ENCODE measurements at regions not wholly inside any gene's neighbourhood (a gene's known extent, or its start where the extent isn't known, plus 50 kb on each side); places are given as distances from the start of the nearest gene placed in this dataset.
A peak's percentile ranks its signal among the peaks of the same experiment; 100 is the strongest.

DNA sequence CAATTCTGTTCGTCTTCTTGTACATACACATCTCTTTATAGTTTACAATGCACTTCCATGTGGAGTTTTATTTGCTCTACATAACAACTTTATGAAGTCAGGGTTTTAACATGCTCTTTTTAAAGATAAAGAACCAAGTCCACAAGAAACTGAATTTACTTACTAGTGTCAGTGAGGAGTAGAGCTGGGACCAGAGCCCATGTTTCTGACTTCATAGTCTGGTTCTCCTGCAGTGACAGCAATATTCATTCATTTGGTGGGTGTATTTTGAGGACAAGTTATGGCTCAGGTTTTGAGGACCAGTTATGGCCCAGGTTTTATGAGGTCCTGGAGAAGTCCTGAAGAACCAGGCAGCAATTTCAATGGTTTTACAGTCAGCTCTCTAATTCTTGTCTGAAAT lies 481.9 kb upstream of the TNC start:
- Mint-ChIP-seq H3K4me3 (no peak overlapping the region), H3K36me3 (no peaks in the 10 kb centered on the region), H3K27ac (no peak overlapping the region), H3K27me3 (peaks cover 26% of the 10 kb centered on the region), H3K9me3 (no peaks in the 10 kb centered on the region), H3K4me1 (no peaks in the 10 kb centered on the region)
- no peak for ATAC-seq

DNA sequence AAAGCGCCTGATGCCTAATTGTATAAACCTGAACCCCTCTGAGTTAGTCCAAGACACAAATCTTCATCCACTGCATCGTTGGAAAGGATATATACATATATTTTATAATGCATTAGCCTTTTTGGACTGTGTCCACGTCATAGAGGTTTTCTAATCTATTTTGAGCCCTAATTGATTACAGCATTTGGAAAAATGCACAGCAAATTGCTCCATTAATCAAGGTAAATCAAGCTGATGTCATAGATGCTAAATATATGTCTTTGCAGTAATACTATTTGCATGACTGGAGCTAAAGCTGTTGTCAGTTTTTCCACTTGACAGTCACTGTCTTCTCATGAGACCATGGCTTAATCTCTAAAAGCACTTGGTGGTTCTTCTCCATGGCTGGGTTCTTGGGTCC lies 483.5 kb upstream of the TNC start:
- H3K9me3 Mint-ChIP-seq, result no peaks in the 10 kb centered on the region
- H3K4me3 Mint-ChIP-seq, result no peak overlapping the region
- peaks cover 11% of the 10 kb centered on the region for H3K27me3 Mint-ChIP-seq
- ATAC-seq, result no peak
- H3K36me3 Mint-ChIP-seq, result no peaks in the 10 kb centered on the region
- no peaks in the 10 kb centered on the region for H3K4me1 Mint-ChIP-seq
- H3K27ac Mint-ChIP-seq, result no peak overlapping the region

DNA sequence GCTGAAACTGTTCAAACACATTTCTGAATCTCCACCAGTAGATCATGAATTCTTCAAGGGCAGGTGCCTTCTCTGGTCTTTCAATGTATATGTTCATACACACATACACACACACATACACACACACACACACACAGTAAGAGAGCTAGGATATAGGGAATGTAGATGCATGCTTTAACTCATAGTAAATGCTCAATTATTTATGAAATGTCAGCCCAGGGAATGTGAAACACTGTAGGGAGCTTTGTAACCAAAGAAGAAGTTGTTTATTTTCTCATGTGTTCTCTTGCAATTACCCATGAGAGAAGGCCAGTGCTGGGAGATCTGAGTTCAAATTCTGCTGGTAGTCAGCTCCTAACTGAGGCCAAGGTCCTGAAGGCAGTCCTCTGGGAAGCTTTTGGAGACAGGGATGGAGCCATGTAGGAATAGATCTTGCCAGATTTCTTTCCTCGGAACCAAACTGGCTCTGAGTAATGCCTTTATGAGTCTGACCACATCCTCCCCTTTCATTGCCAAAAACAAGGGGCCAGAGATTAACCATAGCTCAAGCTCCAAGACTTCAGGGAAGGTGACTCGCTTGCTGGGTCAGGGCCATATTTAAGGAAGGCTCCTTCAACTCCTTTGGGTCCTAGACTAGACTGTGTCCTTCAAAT lies 487.0 kb upstream of the TNC start:
- Mint-ChIP-seq H3K27ac (no peak overlapping the region), H3K27me3 (no peaks in the 10 kb centered on the region), H3K4me1 (no peaks in the 10 kb centered on the region), H3K9me3 (no peaks in the 10 kb centered on the region), H3K36me3 (no peaks in the 10 kb centered on the region), H3K4me3 (no peak overlapping the region)
- ATAC-seq, result no peak

DNA sequence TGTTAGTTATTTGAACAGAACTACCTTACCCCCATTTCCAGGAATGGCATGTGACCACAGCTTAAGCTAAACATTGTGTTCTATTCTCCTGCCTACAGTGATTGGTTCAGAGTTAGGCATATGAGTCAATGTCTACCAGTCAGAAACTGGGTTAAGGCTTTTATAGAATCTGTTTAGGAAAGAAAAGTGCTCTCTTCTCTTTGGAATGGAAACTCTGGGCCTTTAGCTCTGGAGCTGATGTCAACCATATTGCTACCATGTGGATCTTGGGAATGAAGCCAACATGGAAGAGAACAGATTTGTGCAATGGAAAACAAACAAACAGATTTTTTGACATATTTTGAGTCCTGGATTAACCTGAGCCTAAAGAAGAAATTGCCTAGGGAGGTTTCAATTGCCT lies 488.9 kb upstream of the TNC start:
- Mint-ChIP-seq H3K27ac (no peak overlapping the region), H3K36me3 (no peaks in the 10 kb centered on the region), H3K4me1 (no peaks in the 10 kb centered on the region), H3K9me3 (no peaks in the 10 kb centered on the region), H3K4me3 (no peak overlapping the region), H3K27me3 (no peaks in the 10 kb centered on the region)
- no peak for ATAC-seq

DNA sequence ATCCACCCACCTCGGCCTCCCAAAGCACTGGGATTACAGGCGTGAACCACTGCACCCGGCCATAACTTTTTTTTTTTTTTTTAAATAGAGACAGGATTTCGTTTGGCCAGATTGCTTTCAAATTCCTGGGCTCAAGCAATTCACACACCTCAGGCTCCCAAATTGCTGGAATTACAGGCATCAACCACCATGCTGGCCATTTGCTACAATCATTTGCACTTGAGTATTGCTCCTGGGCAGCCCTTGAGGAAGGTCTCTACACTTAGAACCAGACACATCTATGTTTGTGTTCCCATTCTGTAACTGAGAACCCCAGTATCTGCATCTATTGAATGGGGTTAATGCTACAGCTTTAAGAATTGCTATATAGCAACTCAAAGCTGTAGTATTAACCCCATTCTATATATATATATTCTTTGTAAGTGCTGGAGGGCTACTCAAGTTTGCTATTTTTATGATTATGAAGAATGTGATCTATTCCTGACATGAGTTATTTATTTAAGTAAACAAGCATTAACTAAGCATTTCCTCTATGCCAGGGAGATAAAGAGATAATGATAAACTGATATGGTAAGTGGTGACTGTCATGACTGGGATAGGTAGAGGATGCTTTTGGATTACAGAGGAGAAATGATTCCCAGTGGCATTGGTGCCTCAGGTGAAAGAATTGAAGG lies 496.5 kb upstream of the TNC start:
- Mint-ChIP-seq H3K4me3 (no peak overlapping the region), H3K27ac (no peak overlapping the region), H3K4me1 (no peaks in the 10 kb centered on the region), H3K9me3 (peaks cover 3% of the 10 kb centered on the region), H3K36me3 (no peaks in the 10 kb centered on the region), H3K27me3 (peaks cover 15% of the 10 kb centered on the region)
- ATAC-seq, result no peak

DNA sequence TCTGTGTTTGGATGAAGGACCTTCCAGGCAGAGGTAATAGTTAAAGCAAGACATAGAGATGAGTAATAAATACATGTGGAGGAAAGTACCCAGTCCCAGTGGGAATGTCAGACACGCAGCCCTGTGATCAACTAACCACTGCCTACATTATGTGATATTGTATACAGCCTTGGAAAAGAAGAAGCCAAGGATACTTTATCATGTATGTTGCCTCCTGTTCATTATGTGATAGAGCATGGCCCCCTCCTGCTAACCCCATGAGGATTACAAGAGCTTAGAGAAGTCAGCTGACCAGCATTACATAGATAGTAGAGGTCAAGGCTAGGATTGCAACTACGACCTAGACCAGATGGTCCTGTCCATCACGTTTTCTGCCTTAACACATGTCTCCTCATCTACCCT lies 497.0 kb upstream of the TNC start:
- H3K36me3 Mint-ChIP-seq, result no peaks in the 10 kb centered on the region
- H3K27ac Mint-ChIP-seq, result no peak overlapping the region
- ATAC-seq, result no peak
- no peak overlapping the region for H3K4me3 Mint-ChIP-seq
- no peaks in the 10 kb centered on the region for H3K4me1 Mint-ChIP-seq
- H3K9me3 Mint-ChIP-seq, result peaks cover 3% of the 10 kb centered on the region
- H3K27me3 Mint-ChIP-seq, result peaks cover 15% of the 10 kb centered on the region

DNA sequence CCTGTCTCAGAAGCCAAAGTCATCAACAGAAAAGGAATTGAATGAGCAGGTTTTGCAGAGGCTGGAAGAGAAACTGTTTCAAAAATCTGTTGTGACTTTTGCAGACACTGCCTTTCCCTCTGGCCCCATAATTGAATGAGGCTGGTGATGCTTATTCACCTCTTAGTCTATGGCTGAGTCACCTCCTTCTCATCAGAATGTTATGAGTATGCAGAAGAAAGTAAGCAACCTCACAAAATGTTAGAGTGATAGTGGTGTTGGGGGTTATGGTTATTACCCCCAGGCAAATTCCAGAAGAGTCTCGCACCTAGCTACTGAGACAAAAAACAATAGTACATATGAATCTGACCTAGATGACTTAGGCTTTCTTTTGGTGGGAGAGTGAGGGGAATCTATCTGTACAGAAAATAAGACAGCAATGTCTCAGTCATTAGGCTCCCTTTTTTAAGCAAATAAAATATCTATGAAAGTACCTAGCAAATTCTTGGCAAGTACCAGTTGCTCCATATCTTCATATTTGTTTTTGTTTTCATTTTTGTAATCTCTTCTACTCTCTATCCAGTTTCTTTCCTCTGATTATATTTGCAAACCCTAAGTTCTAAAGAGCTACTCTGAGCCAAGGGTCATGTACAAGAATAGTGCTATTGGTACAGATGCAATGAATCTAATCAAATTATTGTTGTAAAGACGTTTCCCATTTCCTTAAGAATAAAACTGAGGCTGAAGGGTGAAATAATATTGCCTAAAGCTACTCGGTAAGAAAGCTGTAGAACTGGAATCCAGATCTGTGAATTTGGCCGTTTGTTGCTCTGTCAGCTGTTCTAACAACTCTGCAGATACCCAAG lies 498.1 kb upstream of the TNC start:
- H3K36me3 Mint-ChIP-seq, result no peaks in the 10 kb centered on the region
- ATAC-seq, result no peak
- H3K9me3 Mint-ChIP-seq, result peaks cover 10% of the 10 kb centered on the region
- no peak overlapping the region for H3K27ac Mint-ChIP-seq
- H3K4me1 Mint-ChIP-seq, result no peaks in the 10 kb centered on the region
- peaks cover 15% of the 10 kb centered on the region for H3K27me3 Mint-ChIP-seq
- no peak overlapping the region for H3K4me3 Mint-ChIP-seq

DNA sequence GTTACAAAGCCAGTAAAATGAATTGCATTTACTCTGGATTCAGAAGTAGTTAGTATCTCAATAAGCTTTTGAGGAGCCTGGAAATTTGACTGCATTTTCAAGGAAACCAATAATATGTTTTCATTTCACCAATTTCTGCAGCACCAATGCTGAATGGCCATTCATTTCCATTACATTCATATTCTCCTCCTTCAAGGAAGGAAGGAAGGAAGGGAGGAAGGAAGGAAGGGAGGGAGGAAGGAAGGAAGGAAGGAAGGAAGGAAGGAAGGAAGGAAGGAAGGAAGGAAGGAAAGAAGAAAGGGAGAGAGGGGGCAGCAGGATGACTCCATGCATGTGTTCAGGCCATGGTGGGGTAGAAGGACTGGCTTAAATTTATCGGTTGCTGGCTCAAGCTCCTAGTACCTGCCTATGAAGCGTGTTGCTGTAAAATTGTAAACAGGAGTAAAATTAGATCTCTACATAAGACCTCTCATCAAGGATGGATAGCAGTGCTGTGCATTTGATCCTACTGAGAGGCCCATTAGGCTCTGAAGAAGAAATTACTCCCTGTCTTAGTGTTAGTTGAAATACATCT lies 498.8 kb upstream of the TNC start:
- ATAC-seq, result no peak
- peaks cover 15% of the 10 kb centered on the region for H3K27me3 Mint-ChIP-seq
- peaks cover 12% of the 10 kb centered on the region for H3K9me3 Mint-ChIP-seq

DNA sequence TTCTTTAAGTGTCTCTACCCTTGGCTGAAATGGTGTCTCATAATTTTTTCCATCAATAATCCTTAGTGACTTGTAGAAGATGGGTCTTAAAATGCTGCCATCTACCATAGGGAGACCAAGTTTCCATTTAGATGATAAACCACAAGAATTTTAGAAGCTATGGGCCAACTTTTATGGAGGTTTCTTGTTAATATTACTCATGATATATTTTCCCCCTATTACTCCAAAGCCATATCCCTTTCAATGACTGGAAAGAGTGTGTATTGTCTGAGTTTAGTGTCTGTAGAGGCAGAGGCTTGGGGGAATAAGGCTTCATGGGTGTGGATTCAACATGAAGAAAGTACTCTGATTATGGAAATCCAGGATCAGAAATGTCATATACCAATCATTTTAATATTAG lies 507.3 kb upstream of the TNC start:
- peaks cover 13% of the 10 kb centered on the region for H3K9me3 Mint-ChIP-seq

More for the DNA sequence above, 498.8 kb upstream of the TNC start:
- Mint-ChIP-seq H3K36me3 (no peaks in the 10 kb centered on the region), H3K4me1 (no peaks in the 10 kb centered on the region), H3K4me3 (no peak overlapping the region), H3K27ac (no peak overlapping the region)

DNA sequence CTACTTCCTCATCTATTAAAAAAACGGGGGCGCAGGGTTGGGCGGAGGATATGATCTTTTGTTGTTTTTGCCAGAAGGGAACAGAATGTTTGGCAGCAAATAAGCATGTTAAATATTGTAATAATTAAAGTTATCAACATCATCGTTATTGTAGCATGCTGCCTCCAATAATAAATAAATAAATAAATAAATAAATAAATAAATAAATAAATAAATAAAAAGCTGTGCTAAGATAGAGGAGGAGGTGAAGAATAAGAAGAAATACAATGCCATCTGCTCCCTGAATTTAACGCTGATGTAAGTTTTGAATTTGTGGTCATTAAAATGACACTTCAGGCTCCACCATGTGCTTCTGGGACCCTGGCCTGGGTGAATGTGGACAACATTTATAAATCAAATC lies 508.0 kb upstream of the TNC start:
- H3K9me3 Mint-ChIP-seq, result peaks cover 10% of the 10 kb centered on the region
- no peaks in the 10 kb centered on the region for H3K36me3 Mint-ChIP-seq
- no peaks in the 10 kb centered on the region for H3K4me1 Mint-ChIP-seq
- no peaks in the 10 kb centered on the region for H3K27me3 Mint-ChIP-seq
- H3K27ac Mint-ChIP-seq, result no peak overlapping the region
- no peak for ATAC-seq
- H3K4me3 Mint-ChIP-seq, result no peak overlapping the region

More for the DNA sequence above, 507.3 kb upstream of the TNC start:
- no peaks in the 10 kb centered on the region for H3K27me3 Mint-ChIP-seq
- H3K27ac Mint-ChIP-seq, result no peak overlapping the region
- ATAC-seq, result no peak
- H3K36me3 Mint-ChIP-seq, result no peaks in the 10 kb centered on the region
- H3K4me1 Mint-ChIP-seq, result no peaks in the 10 kb centered on the region
- no peak overlapping the region for H3K4me3 Mint-ChIP-seq

DNA sequence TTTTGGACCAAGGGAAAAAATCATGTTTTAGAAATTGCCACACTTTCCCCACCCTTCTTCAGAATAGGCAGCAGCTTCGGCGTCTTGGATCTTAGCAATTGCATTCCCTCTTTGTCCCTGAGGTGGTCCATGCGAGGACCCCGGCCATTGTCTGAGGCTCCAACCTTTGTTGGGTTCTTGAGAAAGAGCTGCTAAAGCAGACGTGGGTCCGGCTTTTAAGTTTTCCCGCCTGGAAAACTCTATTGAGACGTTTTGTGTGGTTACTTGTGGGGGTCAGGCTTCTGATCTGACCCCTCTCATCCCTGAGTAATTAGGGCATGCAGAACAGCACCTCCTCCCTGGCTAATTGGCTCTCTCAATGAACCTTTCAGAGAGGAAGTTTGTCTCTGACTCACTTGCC lies 509.6 kb upstream of the TNC start:
- H3K27ac Mint-ChIP-seq, result no peak overlapping the region
- no peaks in the 10 kb centered on the region for H3K27me3 Mint-ChIP-seq
- H3K4me1 Mint-ChIP-seq, result no peaks in the 10 kb centered on the region
- H3K4me3 Mint-ChIP-seq, result no peak overlapping the region
- no peak for ATAC-seq
- H3K36me3 Mint-ChIP-seq, result no peaks in the 10 kb centered on the region
- H3K9me3 Mint-ChIP-seq, result no peaks in the 10 kb centered on the region

DNA sequence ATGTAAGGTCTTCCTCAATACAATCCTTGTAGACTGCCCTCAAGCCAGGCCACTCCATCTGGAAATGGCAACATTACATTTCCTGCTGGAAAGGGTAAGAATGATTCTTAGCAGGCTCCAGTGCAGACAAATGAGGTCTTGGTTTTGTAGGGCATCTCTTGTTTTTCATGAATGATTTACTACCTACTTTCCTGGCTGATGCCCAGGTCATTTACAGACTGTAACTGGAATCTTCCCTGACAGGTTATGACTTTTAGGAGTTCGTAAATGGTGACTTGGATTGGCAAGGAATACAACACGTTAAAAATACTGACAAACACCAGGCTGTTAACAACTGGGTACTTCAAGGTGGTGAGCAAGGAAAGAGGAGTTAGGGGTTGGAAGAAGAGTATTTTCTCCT lies 510.5 kb upstream of the TNC start:
- Mint-ChIP-seq H3K4me1 (no peaks in the 10 kb centered on the region), H3K4me3 (no peak overlapping the region), H3K36me3 (no peaks in the 10 kb centered on the region), H3K9me3 (no peaks in the 10 kb centered on the region), H3K27me3 (no peaks in the 10 kb centered on the region), H3K27ac (no peak overlapping the region)
- ATAC-seq, result no peak

DNA sequence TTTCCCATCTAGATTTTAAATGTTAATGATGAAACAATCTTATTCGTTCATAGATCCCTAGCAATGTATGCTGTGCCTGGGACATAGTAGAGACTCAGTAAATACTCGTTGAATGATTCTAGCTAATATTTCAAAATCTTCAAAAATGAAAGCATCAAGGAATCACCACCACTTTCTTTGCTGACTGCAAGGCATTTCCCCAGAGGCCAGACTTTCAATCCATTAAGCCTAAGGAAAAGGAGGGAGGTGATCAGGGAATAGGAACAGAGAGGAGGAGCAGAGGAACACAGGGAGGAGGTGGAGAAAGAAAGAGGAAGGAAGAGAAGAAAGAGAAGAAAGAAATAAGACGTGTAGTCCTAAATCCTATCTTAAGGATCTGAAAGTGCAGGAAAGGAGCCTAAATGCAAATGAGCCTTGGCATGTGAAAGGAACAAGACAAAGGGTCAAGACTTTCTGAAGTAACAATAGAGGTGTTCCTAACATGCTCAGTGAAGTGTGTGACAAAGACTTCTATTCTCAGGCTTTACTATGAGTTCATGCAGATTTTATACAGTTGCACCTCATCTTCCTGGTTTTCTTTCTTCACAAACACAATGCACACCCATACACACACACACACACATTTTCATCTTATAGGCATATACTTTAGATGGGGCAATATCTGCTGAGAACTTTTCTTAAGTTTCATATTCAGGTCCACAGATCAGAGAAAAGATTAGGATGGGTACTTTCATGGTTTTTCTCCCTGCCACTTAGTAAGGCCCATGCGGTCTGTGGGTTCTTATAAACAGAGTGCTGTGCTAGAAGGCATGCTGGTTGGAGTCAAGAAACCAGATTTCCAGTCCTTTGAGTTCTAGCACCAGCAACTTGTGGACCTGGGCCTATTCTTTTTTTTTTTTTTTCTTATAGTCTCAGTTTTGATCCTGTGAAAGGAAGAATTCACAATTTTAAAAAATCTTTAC lies 512.2 kb upstream of the TNC start:
- H3K36me3 Mint-ChIP-seq, result no peaks in the 10 kb centered on the region
- H3K27ac Mint-ChIP-seq, result no peak overlapping the region
- H3K9me3 Mint-ChIP-seq, result no peaks in the 10 kb centered on the region
- no peak overlapping the region for H3K4me3 Mint-ChIP-seq
- H3K4me1 Mint-ChIP-seq, result no peaks in the 10 kb centered on the region
- H3K27me3 Mint-ChIP-seq, result no peaks in the 10 kb centered on the region
- ATAC-seq, result no peak

DNA sequence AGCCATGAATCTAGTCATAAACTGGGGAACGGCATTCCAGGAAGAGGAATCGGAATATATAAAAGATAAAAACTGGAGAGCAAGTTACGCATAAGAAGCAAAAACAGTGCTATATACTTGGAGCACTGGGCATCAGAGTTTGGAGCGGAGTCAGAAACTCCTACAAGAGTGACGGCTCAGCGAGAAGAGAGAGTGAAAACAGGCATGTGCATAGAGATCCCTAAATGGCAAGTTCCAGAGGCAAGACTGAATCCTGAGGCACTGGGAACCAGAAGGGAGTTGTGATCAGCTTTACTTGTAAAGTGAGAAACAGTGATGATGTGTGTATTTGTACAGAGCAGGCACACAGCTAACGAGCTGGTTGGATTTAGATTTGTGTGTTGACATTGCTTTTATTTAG lies 514.4 kb upstream of the TNC start:
- no peak for ATAC-seq
- Mint-ChIP-seq H3K27me3 (no peaks in the 10 kb centered on the region), H3K4me1 (no peaks in the 10 kb centered on the region), H3K9me3 (peaks cover 3% of the 10 kb centered on the region), H3K27ac (no peak overlapping the region), H3K36me3 (no peaks in the 10 kb centered on the region), H3K4me3 (no peak overlapping the region)

DNA sequence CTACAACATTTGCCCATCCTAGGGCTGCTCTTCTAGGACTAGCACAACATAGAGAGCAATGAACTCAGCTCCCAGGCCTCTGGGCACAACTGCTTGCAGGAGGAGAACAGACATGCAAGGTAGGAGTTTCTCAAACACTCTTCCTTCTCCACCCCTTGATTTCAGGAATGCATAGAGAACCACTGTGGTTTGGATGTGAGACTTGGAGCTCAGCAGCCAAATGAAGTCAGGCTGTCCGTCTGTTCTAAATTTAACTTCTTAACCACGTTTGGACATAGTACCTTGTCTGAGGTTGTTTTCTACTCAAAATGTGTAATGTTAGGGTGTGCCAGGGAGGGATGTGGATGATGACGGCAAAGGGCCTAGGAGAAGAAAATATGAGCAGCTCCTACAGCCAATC lies 515.1 kb upstream of the TNC start:
- no peak overlapping the region for H3K4me3 Mint-ChIP-seq
- H3K9me3 Mint-ChIP-seq, result peaks cover 3% of the 10 kb centered on the region
- no peaks in the 10 kb centered on the region for H3K36me3 Mint-ChIP-seq
- H3K27ac Mint-ChIP-seq, result no peak overlapping the region
- H3K4me1 Mint-ChIP-seq, result no peaks in the 10 kb centered on the region
- peak; percentile 8 for ATAC-seq
- H3K27me3 Mint-ChIP-seq, result no peaks in the 10 kb centered on the region

Data from stimulated activated memory B cell treated with anti-CD40 and anti-IgM and Interleukin-4, amounts not matched to agents 10 μg/mL and 1 μg/mL and 100 μg/mL, for 72 hours (primary cell).